ENCODE measurements at regions not wholly inside any gene's neighbourhood (a gene's known extent, or its start where the extent isn't known, plus 50 kb on each side); places are given as distances from the start of the nearest gene placed in this dataset.

GRCh38 chr12:107541001-107541705 is 144.4 kb upstream of the PWP1 start:
- H3K4me1 ChIP-seq (replicated peaks in 1 of 2): no peaks in the 10 kb centered on the region
- H3K27ac ChIP-seq: no peak overlapping the region
- in situ Hi-C loops (cut with MboI; ENCODE audit: low pct_unique_long_range_greater_than_20kb in 2 of 9, low sequenced_read_pairs in 9 of 9, unreplicated experiment in 9 of 9): no loop called here
- no peak overlapping the region for H3K4me3 ChIP-seq
- 6 to 100% (median 73%) methylated on average over 1 to 5 of the region's 7 CpGs; no CpG with 5 or more reads in 2 of the 10 experiments for WGBS, 10 experiments
- ATAC-seq (replicated peaks in 6 of 8): no peak

GRCh38 chr12:107543416-107543815 is 142.2 kb upstream of the PWP1 start:
- Histone ChIP-seq H3K27ac (no peak overlapping the region), H3K4me1 (replicated peaks in 1 of 2) (no peaks in the 10 kb centered on the region), H3K4me3 (no peak overlapping the region)
- in situ Hi-C loops (cut with MboI; ENCODE audit: low pct_unique_long_range_greater_than_20kb in 2 of 9, low sequenced_read_pairs in 9 of 9, unreplicated experiment in 9 of 9): no loop called here
- peak in 1 of 8 experiments; percentile 56 for ATAC-seq (replicated peaks in 6 of 8)
- WGBS, 10 experiments: 18 to 85% (median 68%) methylated on average over 1 to 5 of the region's 5 CpGs; no CpG with 5 or more reads in 3 of the 10 experiments

- 40 to 100% (median 71%) methylated on average over 1 to 2 of the region's 4 CpGs; no CpG with 5 or more reads in 5 of the 10 experiments for WGBS, 10 experiments
- H3K4me1 ChIP-seq (replicated peaks in 1 of 2): no peaks in the 10 kb centered on the region
These were observed 141.8 kb upstream of the PWP1 start for GRCh38 chr12:107543841-107544240.

GRCh38 chr12:107544937-107545336 is 140.7 kb upstream of the PWP1 start:
- WGBS, 10 experiments: 0 to 90% (median 37%) methylated on average over 1 to 2 of the region's 2 CpGs; no CpG with 5 or more reads in 4 of the 10 experiments
- Histone ChIP-seq H3K4me1 (replicated peaks in 1 of 2) (no peaks in the 10 kb centered on the region), H3K27ac (no peak overlapping the region), H3K4me3 (no peak overlapping the region)
- in situ Hi-C loops (cut with MboI; ENCODE audit: low pct_unique_long_range_greater_than_20kb in 2 of 9, low sequenced_read_pairs in 9 of 9, unreplicated experiment in 9 of 9): no loop called here
- no peak for ATAC-seq (replicated peaks in 6 of 8)

More at GRCh38 chr12:107543841-107544240, 141.8 kb upstream of the PWP1 start:
- Histone ChIP-seq H3K27ac (no peak overlapping the region), H3K4me3 (no peak overlapping the region)
- ATAC-seq (replicated peaks in 6 of 8): no peak
- in situ Hi-C loops (cut with MboI; ENCODE audit: low pct_unique_long_range_greater_than_20kb in 2 of 9, low sequenced_read_pairs in 9 of 9, unreplicated experiment in 9 of 9): no loop called here

GRCh38 chr12:107545737-107546353 is 139.8 kb upstream of the PWP1 start:
- no peak overlapping the region for H3K27ac ChIP-seq
- no peak overlapping the region for H3K4me3 ChIP-seq
- ATAC-seq (replicated peaks in 6 of 8): no peak
- H3K4me1 ChIP-seq (replicated peaks in 1 of 2): no peaks in the 10 kb centered on the region
- in situ Hi-C loops (cut with MboI; ENCODE audit: low pct_unique_long_range_greater_than_20kb in 2 of 9, low sequenced_read_pairs in 9 of 9, unreplicated experiment in 9 of 9): no loop called here
- WGBS, 10 experiments: 0 to 100% (median 63%) methylated on average over 1 to 6 of the region's 6 CpGs; no CpG with 5 or more reads in 1 of the 10 experiments

GRCh38 chr12:107547389-107547788 is 138.2 kb upstream of the PWP1 start:
- in situ Hi-C loops (cut with MboI; ENCODE audit: low pct_unique_long_range_greater_than_20kb in 2 of 9, low sequenced_read_pairs in 9 of 9, unreplicated experiment in 9 of 9): no loop called here
- 17 to 97% (median 83%) methylated on average over 2 to 3 of the region's 3 CpGs; no CpG with 5 or more reads in 1 of the 10 experiments for WGBS, 10 experiments
- Histone ChIP-seq H3K4me1 (replicated peaks in 1 of 2) (no peaks in the 10 kb centered on the region), H3K27ac (no peak overlapping the region), H3K4me3 (no peak overlapping the region)
- ATAC-seq (replicated peaks in 6 of 8): no peak

- Histone ChIP-seq H3K4me3 (no peak overlapping the region), H3K4me1 (replicated peaks in 1 of 2) (no peaks in the 10 kb centered on the region), H3K27ac (no peak overlapping the region)
- in situ Hi-C loops (cut with MboI; ENCODE audit: low pct_unique_long_range_greater_than_20kb in 2 of 9, low sequenced_read_pairs in 9 of 9, unreplicated experiment in 9 of 9): no loop called here
- WGBS, 10 experiments: 17 to 100% (median 82%) methylated on average over 1 to 3 of the region's 4 CpGs; no CpG with 5 or more reads in 2 of the 10 experiments
- no peak for ATAC-seq (replicated peaks in 6 of 8)
These were observed 135.7 kb upstream of the PWP1 start for GRCh38 chr12:107549651-107550480.

- ATAC-seq (replicated peaks in 6 of 8): no peak
- Histone ChIP-seq H3K4me1 (replicated peaks in 1 of 2) (no peaks in the 10 kb centered on the region), H3K4me3 (no peak overlapping the region), H3K27ac (no peak overlapping the region)
- in situ Hi-C loops (cut with MboI; ENCODE audit: low pct_unique_long_range_greater_than_20kb in 2 of 9, low sequenced_read_pairs in 9 of 9, unreplicated experiment in 9 of 9): no loop called here
These were observed 134.2 kb upstream of the PWP1 start for GRCh38 chr12:107551434-107551833.

- ATAC-seq (replicated peaks in 6 of 8): no peak
- no peaks in the 10 kb centered on the region for H3K4me1 ChIP-seq (replicated peaks in 1 of 2)
- no peak overlapping the region for H3K27ac ChIP-seq
- H3K4me3 ChIP-seq: no peak overlapping the region
- in situ Hi-C loops (cut with MboI; ENCODE audit: low pct_unique_long_range_greater_than_20kb in 2 of 9, low sequenced_read_pairs in 9 of 9, unreplicated experiment in 9 of 9): no loop called here
- WGBS, 10 experiments: 40 to 85% (median 71%) methylated on average over 1 to 4 of the region's 4 CpGs; no CpG with 5 or more reads in 1 of the 10 experiments
These were observed 133.3 kb upstream of the PWP1 start for GRCh38 chr12:107552263-107552662.

GRCh38 chr12:107553211-107553765 is 132.3 kb upstream of the PWP1 start:
- WGBS, 10 experiments: 67 to 100% (median 80%) methylated on average over 1 to 3 of the region's 4 CpGs; no CpG with 5 or more reads in 3 of the 10 experiments
- Histone ChIP-seq H3K4me1 (replicated peaks in 1 of 2) (no peaks in the 10 kb centered on the region), H3K4me3 (no peak overlapping the region), H3K27ac (no peak overlapping the region)
- no peak for ATAC-seq (replicated peaks in 6 of 8)
- in situ Hi-C loops (cut with MboI; ENCODE audit: low pct_unique_long_range_greater_than_20kb in 2 of 9, low sequenced_read_pairs in 9 of 9, unreplicated experiment in 9 of 9): no loop called here

GRCh38 chr12:107554941-107555340 is 130.7 kb upstream of the PWP1 start:
- in situ Hi-C loops (cut with MboI; ENCODE audit: low pct_unique_long_range_greater_than_20kb in 2 of 9, low sequenced_read_pairs in 9 of 9, unreplicated experiment in 9 of 9): no loop called here

GRCh38 chr12:107557026-107557425 is 128.6 kb upstream of the PWP1 start:
- H3K27ac ChIP-seq: no peak overlapping the region
- H3K4me1 ChIP-seq (replicated peaks in 1 of 2): no peaks in the 10 kb centered on the region
- H3K4me3 ChIP-seq: no peak overlapping the region
- in situ Hi-C loops (cut with MboI; ENCODE audit: low pct_unique_long_range_greater_than_20kb in 2 of 9, low sequenced_read_pairs in 9 of 9, unreplicated experiment in 9 of 9): no loop called here
- WGBS, 10 experiments: 78 to 100% (median 87%) methylated on average over 1 to 5 of the region's 5 CpGs
- no peak for ATAC-seq (replicated peaks in 6 of 8)

More at GRCh38 chr12:107554941-107555340, 130.7 kb upstream of the PWP1 start:
- Histone ChIP-seq H3K4me3 (no peak overlapping the region), H3K27ac (no peak overlapping the region), H3K4me1 (replicated peaks in 1 of 2) (no peaks in the 10 kb centered on the region)
- ATAC-seq (replicated peaks in 6 of 8): no peak
- WGBS, 10 experiments: 30 to 86% (median 42%) methylated on average over 1 to 4 of the region's 4 CpGs; no CpG with 5 or more reads in 3 of the 10 experiments

GRCh38 chr12:107557589-107558100 is 128.0 kb upstream of the PWP1 start:
- in situ Hi-C loops (cut with MboI; ENCODE audit: low pct_unique_long_range_greater_than_20kb in 2 of 9, low sequenced_read_pairs in 9 of 9, unreplicated experiment in 9 of 9): no loop called here
- no peaks in the 10 kb centered on the region for H3K4me1 ChIP-seq (replicated peaks in 1 of 2)
- no peak overlapping the region for H3K4me3 ChIP-seq
- no peak overlapping the region for H3K27ac ChIP-seq
- ATAC-seq (replicated peaks in 6 of 8): no peak
- 0 to 100% (median 79%) methylated on average over 1 to 4 of the region's 4 CpGs for WGBS, 10 experiments
